ENCODE measurements at regions not wholly inside any gene's neighbourhood (a gene's known extent, or its start where the extent isn't known, plus 50 kb on each side); places are given as distances from the start of the nearest gene placed in this dataset.
"Not testable (repeated sequence)": the region's sequence is repeated elsewhere in the genome, so short reads cannot be mapped to it uniquely, and the experiment has no call there.

DNA sequence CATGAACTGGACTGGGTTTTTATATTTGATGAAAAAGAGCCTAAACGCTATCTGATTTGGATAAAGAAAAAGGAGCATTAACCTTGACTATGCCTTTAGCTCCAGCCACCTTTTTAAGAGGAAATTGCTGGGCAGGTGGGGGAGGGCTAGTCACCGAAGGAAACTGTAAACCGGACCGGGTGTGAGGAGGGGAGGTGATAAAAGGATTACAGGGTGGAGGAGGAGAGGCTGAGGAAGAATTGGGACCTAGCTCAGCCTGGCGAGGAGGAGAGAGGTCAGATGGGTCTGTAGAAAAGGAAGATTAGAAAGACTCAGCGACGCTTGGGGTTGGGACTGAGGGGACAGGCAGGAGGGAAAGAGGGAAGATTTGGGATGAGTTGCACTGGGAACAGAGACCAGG is 118.4 kb downstream of the PCDH10 start:
- TF ChIP-seq, protein P1, sequence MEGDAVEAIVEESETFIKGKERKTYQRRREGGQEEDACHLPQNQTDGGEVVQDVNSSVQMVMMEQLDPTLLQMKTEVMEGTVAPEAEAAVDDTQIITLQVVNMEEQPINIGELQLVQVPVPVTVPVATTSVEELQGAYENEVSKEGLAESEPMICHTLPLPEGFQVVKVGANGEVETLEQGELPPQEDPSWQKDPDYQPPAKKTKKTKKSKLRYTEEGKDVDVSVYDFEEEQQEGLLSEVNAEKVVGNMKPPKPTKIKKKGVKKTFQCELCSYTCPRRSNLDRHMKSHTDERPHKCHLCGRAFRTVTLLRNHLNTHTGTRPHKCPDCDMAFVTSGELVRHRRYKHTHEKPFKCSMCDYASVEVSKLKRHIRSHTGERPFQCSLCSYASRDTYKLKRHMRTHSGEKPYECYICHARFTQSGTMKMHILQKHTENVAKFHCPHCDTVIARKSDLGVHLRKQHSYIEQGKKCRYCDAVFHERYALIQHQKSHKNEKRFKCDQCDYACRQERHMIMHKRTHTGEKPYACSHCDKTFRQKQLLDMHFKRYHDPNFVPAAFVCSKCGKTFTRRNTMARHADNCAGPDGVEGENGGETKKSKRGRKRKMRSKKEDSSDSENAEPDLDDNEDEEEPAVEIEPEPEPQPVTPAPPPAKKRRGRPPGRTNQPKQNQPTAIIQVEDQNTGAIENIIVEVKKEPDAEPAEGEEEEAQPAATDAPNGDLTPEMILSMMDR (IDR thresholded peaks at IDR 0.05): not testable (repeated sequence)
- not testable (repeated sequence) for TF ChIP-seq POLR2A, EP300 (IDR thresholded peaks at IDR 0.05)

Measured in tibial nerve (tissue), 4 donors.